Natural killer cell (primary cell): ENCODE measurements at regions not wholly inside any gene's neighbourhood (a gene's known extent, or its start where the extent isn't known, plus 50 kb on each side); places are given as distances from the start of the nearest gene placed in this dataset.

ENCODE experiments used
- ATAC-seq, 3 donors: fragments of 150-1000 bp in 2 of 3; fragments of 200-7000 bp in 1 of 3; cut with Tn5 transposase; 1 replicate in 1 of 3; 2 replicates in 2 of 3; pipeline ENCODE4 v1.10.0; 2021; ENCODE audit warnings: mild to moderate bottlenecking in 2 of 3, moderate library complexity in 2 of 3
- DNase-seq, 2 donors: peaks; one replicate each; pipeline versions ENCODE4 v3.0.0 to v3.0.0-alpha.2; 2013 to 2021; ENCODE audit warnings: mixed read lengths in 1 of 2
- H3K27ac ChIP-seq: one replicate; pipeline ENCODE4 v1.5.1; 2013; ENCODE audit warnings: mild to moderate bottlenecking, low read length
- H3K27me3 ChIP-seq: one replicate; pipeline ENCODE4 v1.6.1; 2013; ENCODE audit warnings: low read length; ENCODE audit not compliant: control insufficient read depth, insufficient read depth
- H3K36me3 ChIP-seq: one replicate; pipeline ENCODE4 v1.6.1; 2013; ENCODE audit warnings: low read length; ENCODE audit not compliant: control insufficient read depth, insufficient read depth
- H3K4me1 ChIP-seq: one replicate; pipeline ENCODE4 v1.6.1; 2013; ENCODE audit warnings: low read length; ENCODE audit not compliant: control insufficient read depth, insufficient read depth
- H3K4me3 ChIP-seq: one replicate; pipeline ENCODE4 v1.5.1; 2013; ENCODE audit warnings: low read length
- H3K9me3 ChIP-seq: one replicate; pipeline ENCODE4 v1.6.1; 2013; ENCODE audit warnings: low read length; ENCODE audit not compliant: control insufficient read depth, insufficient read depth
- H3K27ac Mint-ChIP-seq, 2 donors: one replicate each; pipeline ENCODE4 v1.8.0; 2022; ENCODE audit warnings: mild to moderate bottlenecking in 2 of 2, mixed read lengths in 2 of 2, moderate library complexity in 1 of 2
- H3K27me3 Mint-ChIP-seq, 2 donors: one replicate each; pipeline ENCODE4 v1.8.0; 2022; ENCODE audit warnings: low read depth in 2 of 2, mixed read lengths in 2 of 2
- H3K36me3 Mint-ChIP-seq: one replicate; pipeline ENCODE4 v1.8.0; 2022; ENCODE audit warnings: mixed read lengths
- H3K4me1 Mint-ChIP-seq, 2 donors: one replicate each; pipeline ENCODE4 v1.8.0; 2022; ENCODE audit warnings: mixed read lengths in 2 of 2
- H3K4me3 Mint-ChIP-seq: one replicate; pipeline ENCODE4 v1.8.0; 2022; ENCODE audit warnings: mild to moderate bottlenecking, moderate library complexity, mixed read lengths
- H3K9me3 Mint-ChIP-seq, 2 donors: one replicate each; pipeline ENCODE4 v1.8.0; 2022; ENCODE audit warnings: mixed read lengths in 2 of 2
- WGBS: methylation state at CpG from one replicate; pipeline ENCODE4 v1.1.7; 2013; ENCODE audit warnings: missing lambda C conversion rate; ENCODE audit not compliant: insufficient coverage; 5-methylcytosine and 5-hydroxymethylcytosine counted together
- intact Hi-C: fragments of 100-400 bp; cut with micrococcal nuclease; formaldehyde crosslinking; loops from one replicate; pipeline ENCODE4 v1.14.2; 2022
- TF ChIP-seq, protein P1 (sequence below): fragments of 200-600 bp; IDR thresholded peaks from one replicate; pipeline ENCODE4 v1.8.0; 2022; ENCODE audit warnings: antibody characterized with exemption

DNA sequence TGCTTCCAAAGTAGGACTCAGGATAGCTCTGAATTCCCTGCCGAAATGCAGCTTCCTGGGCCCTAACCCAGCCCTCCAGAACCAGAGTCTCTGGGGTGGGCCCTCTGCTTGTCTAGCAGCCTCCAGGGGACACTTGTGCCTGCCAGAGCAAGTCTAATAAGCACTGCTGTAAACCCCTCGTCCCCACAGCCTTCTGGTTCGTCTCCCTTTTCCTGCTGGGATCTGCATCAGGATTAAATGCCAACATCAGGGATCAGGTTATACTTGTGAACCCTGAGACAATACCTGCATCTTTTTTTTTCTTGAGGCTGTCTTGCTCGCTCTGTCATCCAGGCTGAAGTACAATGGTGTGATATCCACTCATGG, 282.0 kb downstream of the SEC14L1 start:
- no peak for ATAC-seq
- H3K4me3 ChIP-seq = no peak overlapping the region
- Mint-ChIP-seq H3K27me3 (no peaks in the 10 kb centered on the region), H3K9me3 (no peaks in the 10 kb centered on the region), H3K36me3 (no peaks in the 10 kb centered on the region), H3K4me3 (no peak overlapping the region), H3K4me1 (peaks cover 37 to 53% of the 10 kb centered on the region in 2 donors), H3K27ac (peak overlapping the region in 1 of 2 donors; percentile 64)
- intact Hi-C loops = no loop called here
- no peak overlapping the region for H3K27ac ChIP-seq
- peaks cover 9% of the 10 kb centered on the region for H3K36me3 ChIP-seq
- TF ChIP-seq, protein P1, sequence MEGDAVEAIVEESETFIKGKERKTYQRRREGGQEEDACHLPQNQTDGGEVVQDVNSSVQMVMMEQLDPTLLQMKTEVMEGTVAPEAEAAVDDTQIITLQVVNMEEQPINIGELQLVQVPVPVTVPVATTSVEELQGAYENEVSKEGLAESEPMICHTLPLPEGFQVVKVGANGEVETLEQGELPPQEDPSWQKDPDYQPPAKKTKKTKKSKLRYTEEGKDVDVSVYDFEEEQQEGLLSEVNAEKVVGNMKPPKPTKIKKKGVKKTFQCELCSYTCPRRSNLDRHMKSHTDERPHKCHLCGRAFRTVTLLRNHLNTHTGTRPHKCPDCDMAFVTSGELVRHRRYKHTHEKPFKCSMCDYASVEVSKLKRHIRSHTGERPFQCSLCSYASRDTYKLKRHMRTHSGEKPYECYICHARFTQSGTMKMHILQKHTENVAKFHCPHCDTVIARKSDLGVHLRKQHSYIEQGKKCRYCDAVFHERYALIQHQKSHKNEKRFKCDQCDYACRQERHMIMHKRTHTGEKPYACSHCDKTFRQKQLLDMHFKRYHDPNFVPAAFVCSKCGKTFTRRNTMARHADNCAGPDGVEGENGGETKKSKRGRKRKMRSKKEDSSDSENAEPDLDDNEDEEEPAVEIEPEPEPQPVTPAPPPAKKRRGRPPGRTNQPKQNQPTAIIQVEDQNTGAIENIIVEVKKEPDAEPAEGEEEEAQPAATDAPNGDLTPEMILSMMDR = no peak
- DNase-seq = no peak
- 93% methylated on average over 4 of the region's 4 CpGs for WGBS
- H3K9me3 ChIP-seq = no peaks in the 10 kb centered on the region
- H3K4me1 ChIP-seq = peaks cover 81% of the 10 kb centered on the region
- no peaks in the 10 kb centered on the region for H3K27me3 ChIP-seq

DNA sequence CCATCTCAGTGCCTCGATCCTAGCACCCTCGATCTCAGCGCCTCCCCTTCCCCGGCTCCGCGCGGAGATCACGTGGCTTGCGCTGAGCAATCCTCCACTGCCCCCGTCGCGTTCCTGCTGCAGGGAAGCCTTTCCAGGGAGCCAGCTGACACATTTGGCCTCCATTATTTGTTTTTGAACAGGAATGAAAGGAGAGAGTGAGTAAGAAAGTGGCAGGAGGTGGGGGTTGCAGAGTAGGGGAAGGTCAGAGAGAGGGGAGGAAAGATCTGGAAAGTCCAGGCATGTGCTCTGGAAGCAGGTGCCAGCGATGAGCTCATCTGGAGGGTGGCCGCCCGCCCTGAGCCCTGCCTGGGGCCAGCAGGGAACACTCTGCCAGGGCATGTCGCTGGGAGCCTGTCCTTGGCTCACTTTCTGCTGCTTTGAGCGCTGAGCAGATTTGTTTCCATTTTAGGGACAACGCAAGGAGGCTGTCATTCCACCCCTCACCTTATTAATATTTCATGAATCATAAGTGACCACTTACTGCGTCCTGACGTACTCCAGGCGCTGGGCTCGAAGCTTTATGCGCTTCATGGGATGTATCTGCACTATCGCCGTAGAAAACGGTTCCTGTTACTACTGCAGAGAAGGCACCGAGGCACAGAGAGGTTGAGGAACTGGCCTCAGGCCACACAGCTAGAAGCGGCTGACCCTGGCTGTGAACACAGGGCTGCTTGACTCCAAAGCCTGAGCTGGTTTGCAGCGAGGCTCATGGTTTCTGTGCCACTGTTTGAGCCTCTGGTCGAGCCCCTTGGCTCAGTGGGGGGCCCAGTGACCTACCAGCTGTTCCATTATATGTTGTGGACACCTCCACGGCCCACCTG, 283.1 kb downstream of the SEC14L1 start:
- WGBS = 95% methylated on average over 31 of the region's 31 CpGs
- intact Hi-C loops = no loop called here
- Mint-ChIP-seq H3K27ac (peak overlapping the region; percentile 34 to 64), H3K27me3 (no peaks in the 10 kb centered on the region), H3K36me3 (no peaks in the 10 kb centered on the region), H3K4me1 (peaks cover 48 to 63% of the 10 kb centered on the region in 2 donors), H3K9me3 (no peaks in the 10 kb centered on the region), H3K4me3 (no peak overlapping the region)
- Histone ChIP-seq H3K9me3 (no peaks in the 10 kb centered on the region), H3K27me3 (no peaks in the 10 kb centered on the region), H3K4me3 (no peak overlapping the region), H3K36me3 (peaks cover 3% of the 10 kb centered on the region), H3K27ac (no peak overlapping the region), H3K4me1 (peaks cover 83% of the 10 kb centered on the region)
- no peak for DNase-seq
- TF ChIP-seq, protein P1 = no peak
- ATAC-seq = no peak

- intact Hi-C loops = no loop called here
- ATAC-seq (no peak), DNase-seq (no peak)
- H3K4me1 Mint-ChIP-seq = peaks cover 57 to 65% of the 10 kb centered on the region in 2 donors
- H3K36me3 ChIP-seq = peaks cover 4% of the 10 kb centered on the region
- no peaks in the 10 kb centered on the region for H3K27me3 ChIP-seq
- no peak overlapping the region for H3K27ac Mint-ChIP-seq
- TF ChIP-seq, protein P1 = no peak
- H3K4me3 ChIP-seq = no peak overlapping the region
- no peaks in the 10 kb centered on the region for H3K36me3 Mint-ChIP-seq
- peaks cover 83% of the 10 kb centered on the region for H3K4me1 ChIP-seq
- H3K27ac ChIP-seq = no peak overlapping the region
- no peaks in the 10 kb centered on the region for H3K9me3 Mint-ChIP-seq
- no peaks in the 10 kb centered on the region for H3K9me3 ChIP-seq
- H3K4me3 Mint-ChIP-seq = no peak overlapping the region
- no peaks in the 10 kb centered on the region for H3K27me3 Mint-ChIP-seq
- 45% methylated on average over 21 of the region's 21 CpGs for WGBS
Measured at GRCh38 chr17:77424585-77425344, 284.0 kb downstream of the SEC14L1 start.
